DND-41 (cell line): ENCODE measurements at regions not wholly inside any gene's neighbourhood (a gene's known extent, or its start where the extent isn't known, plus 50 kb on each side); places are given as distances from the start of the nearest gene placed in this dataset.

Source experiments
- ATAC-seq: fragments of 200-7000 bp; cut with Tn5 transposase; 3 replicates; pipeline ENCODE4 v1.9.1; 2021; ENCODE audit warnings: low read depth; ENCODE audit not compliant: insufficient read depth
- DNase-seq: peaks from one replicate; pipeline ENCODE4 v3.0.0-alpha.2; 2020
- H2AFZ ChIP-seq: 2 replicates; pipeline ENCODE4 v1.6.0; 2012; ENCODE audit warnings: low read depth, low read length
- H3K27ac ChIP-seq: 2 replicates; pipeline ENCODE4 v1.5.1; 2012; ENCODE audit warnings: low read length, inconsistent platforms
- H3K27me3 ChIP-seq: fragments of 200-600 bp; sonication (generic); 2 replicates; pipeline ENCODE4 v1.6.0; 2012; ENCODE audit warnings: low read length, mild to moderate bottlenecking, inconsistent platforms; ENCODE audit not compliant: insufficient read depth, poor library complexity
- H3K36me3 ChIP-seq: 2 replicates; pipeline ENCODE4 v1.5.1; 2012; ENCODE audit warnings: low read length, inconsistent platforms; ENCODE audit not compliant: insufficient read depth
- H3K4me1 ChIP-seq: 2 replicates; pipeline ENCODE4 v1.5.1; 2012; ENCODE audit warnings: mild to moderate bottlenecking, low read length; ENCODE audit not compliant: insufficient read depth
- H3K4me2 ChIP-seq: 2 replicates; pipeline ENCODE4 v1.6.0; 2012; ENCODE audit warnings: mild to moderate bottlenecking, moderate library complexity, low read length, inconsistent platforms; ENCODE audit not compliant: insufficient read depth
- H3K4me3 ChIP-seq, 2 experiments: fragments of 200-600 bp in 1 of 2; shearing (Covaris generic) in 1 of 2; 2 replicates each; pipeline ENCODE4 v1.5.1; 2012 to 2016; ENCODE audit warnings: inconsistent platforms in 2 of 2, low read length in 2 of 2, mild to moderate bottlenecking in 2 of 2, low read depth in 1 of 2, moderate library complexity in 1 of 2
- H3K79me2 ChIP-seq: 2 replicates; pipeline ENCODE4 v1.6.0; 2012; ENCODE audit warnings: low read length, inconsistent platforms; ENCODE audit not compliant: insufficient read depth
- H3K9ac ChIP-seq: 2 replicates; pipeline ENCODE4 v1.6.0; 2012; ENCODE audit warnings: low read depth, mild to moderate bottlenecking, inconsistent platforms, low read length, moderate library complexity
- H3K9me3 ChIP-seq: 2 replicates; pipeline ENCODE4 v1.5.1; 2012; ENCODE audit warnings: low read length, moderate library complexity, mild to moderate bottlenecking, inconsistent platforms; ENCODE audit not compliant: insufficient read depth, severe bottlenecking
- H4K20me1 ChIP-seq: 2 replicates; pipeline ENCODE4 v1.6.0; 2012; ENCODE audit warnings: low read length; ENCODE audit not compliant: insufficient read depth
- EZH2 ChIP-seq: IDR thresholded peaks from 3 replicates; pipeline ENCODE4 v1.6.1; 2012; ENCODE audit warnings: borderline replicate concordance, low read depth, mild to moderate bottlenecking, moderate library complexity, low read length, inconsistent platforms; ENCODE audit not compliant: severe bottlenecking
- TF ChIP-seq, protein P1 (sequence below): IDR thresholded peaks from 2 replicates; pipeline ENCODE4 v1.5.1; 2012; ENCODE audit warnings: borderline replicate concordance, low read length, moderate library complexity, mild to moderate bottlenecking; ENCODE audit not compliant: poor library complexity, severe bottlenecking; ENCODE audit errors: extremely low read depth

DNA sequence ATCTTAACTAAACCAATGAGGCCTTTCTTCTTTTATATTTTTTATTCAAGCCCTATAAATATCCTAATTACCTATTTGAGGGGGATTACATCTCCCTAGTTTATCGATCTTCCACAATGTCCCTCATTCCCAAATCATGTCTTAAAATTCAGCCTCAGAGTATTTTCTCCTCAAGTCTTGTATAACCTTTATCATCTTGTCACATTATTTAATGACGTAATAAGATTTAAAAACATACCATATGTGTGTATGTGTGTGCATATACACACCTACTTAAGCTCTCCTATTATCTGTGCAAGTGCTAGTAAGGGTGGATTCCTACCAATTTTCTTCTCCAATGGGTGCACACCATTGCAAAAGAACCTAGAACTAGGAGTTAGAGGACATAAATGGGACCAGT, 421.1 kb downstream of the FIGN start:
- H3K4me1 ChIP-seq = no peaks in the 10 kb centered on the region
- DNase-seq = no peak

DNA sequence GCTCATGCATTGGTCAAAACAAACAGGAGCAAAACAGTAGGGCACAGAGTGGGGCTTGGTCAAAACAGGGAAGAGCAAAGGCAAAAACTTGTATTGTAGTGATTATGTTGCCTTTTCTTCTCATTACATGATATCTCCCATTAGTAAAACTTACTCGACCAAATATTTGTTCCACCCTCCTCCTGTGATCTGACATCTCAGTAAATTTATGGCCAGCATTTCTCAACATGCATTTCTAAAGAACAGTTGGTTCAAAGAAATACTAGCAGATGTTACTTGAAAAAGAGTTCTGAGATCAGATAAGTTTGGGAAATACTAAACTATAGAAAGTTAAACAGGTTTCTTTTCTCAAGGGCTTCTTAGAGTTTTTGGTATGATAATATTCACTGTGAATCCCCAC, 423.1 kb downstream of the FIGN start:
- Histone ChIP-seq H3K27me3 (no peaks in the 10 kb centered on the region), H3K79me2 (no peaks in the 10 kb centered on the region), H3K4me3 (no peak overlapping the region), H3K9me3 (no peaks in the 10 kb centered on the region), H2AFZ (no peak overlapping the region), H3K36me3 (no peaks in the 10 kb centered on the region), H4K20me1 (no peaks in the 10 kb centered on the region), H3K4me2 (no peak overlapping the region), H3K27ac (no peak overlapping the region), H3K4me1 (no peaks in the 10 kb centered on the region), H3K9ac (no peak overlapping the region)
- TF ChIP-seq EZH2 = no peak
- TF ChIP-seq, protein P1, sequence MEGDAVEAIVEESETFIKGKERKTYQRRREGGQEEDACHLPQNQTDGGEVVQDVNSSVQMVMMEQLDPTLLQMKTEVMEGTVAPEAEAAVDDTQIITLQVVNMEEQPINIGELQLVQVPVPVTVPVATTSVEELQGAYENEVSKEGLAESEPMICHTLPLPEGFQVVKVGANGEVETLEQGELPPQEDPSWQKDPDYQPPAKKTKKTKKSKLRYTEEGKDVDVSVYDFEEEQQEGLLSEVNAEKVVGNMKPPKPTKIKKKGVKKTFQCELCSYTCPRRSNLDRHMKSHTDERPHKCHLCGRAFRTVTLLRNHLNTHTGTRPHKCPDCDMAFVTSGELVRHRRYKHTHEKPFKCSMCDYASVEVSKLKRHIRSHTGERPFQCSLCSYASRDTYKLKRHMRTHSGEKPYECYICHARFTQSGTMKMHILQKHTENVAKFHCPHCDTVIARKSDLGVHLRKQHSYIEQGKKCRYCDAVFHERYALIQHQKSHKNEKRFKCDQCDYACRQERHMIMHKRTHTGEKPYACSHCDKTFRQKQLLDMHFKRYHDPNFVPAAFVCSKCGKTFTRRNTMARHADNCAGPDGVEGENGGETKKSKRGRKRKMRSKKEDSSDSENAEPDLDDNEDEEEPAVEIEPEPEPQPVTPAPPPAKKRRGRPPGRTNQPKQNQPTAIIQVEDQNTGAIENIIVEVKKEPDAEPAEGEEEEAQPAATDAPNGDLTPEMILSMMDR = no peak
- ATAC-seq (no peak), DNase-seq (no peak)

More for the DNA sequence above, 421.1 kb downstream of the FIGN start:
- Histone ChIP-seq H3K9ac (no peak overlapping the region), H2AFZ (no peak overlapping the region), H3K27ac (no peak overlapping the region), H3K4me3 (no peak overlapping the region), H3K4me2 (no peak overlapping the region), H3K79me2 (no peaks in the 10 kb centered on the region), H3K9me3 (no peaks in the 10 kb centered on the region), H4K20me1 (no peaks in the 10 kb centered on the region), H3K36me3 (no peaks in the 10 kb centered on the region), H3K27me3 (no peaks in the 10 kb centered on the region)
- no peak for TF ChIP-seq EZH2
- TF ChIP-seq, protein P1 = no peak
- no peak for ATAC-seq

DNA sequence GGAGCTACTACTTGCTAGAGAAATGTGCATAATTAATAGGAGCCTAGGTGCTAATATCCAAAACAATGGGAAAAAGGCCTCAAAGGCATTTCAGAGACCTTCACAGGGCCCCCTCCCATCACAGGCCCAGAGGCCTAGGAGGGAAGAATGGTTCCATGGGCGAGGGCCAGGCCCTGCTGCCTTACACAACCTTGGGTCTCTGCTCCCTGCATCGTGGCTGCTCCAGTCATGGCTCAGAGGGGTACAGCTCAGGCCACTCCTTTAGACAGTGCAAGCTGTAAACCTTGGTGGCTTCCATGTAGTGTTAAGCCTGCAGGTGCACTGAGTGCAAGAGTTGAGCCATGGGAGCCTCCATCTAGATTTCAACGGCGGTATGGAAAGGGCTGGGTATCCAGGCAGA, 429.2 kb downstream of the FIGN start:
- H3K4me2 ChIP-seq = no peak overlapping the region
- H2AFZ ChIP-seq = no peak overlapping the region
- peaks cover 3% of the 10 kb centered on the region for H3K9me3 ChIP-seq
- no peaks in the 10 kb centered on the region for H3K4me1 ChIP-seq
- ATAC-seq (no peak), DNase-seq (no peak)
- TF ChIP-seq, protein P1 = no peak
- TF ChIP-seq EZH2 = no peak
- no peaks in the 10 kb centered on the region for H3K36me3 ChIP-seq
- H4K20me1 ChIP-seq = no peaks in the 10 kb centered on the region
- no peak overlapping the region for H3K27ac ChIP-seq
- no peak overlapping the region for H3K9ac ChIP-seq
- no peak overlapping the region for H3K4me3 ChIP-seq
- no peaks in the 10 kb centered on the region for H3K79me2 ChIP-seq
- H3K27me3 ChIP-seq = no peaks in the 10 kb centered on the region

DNA sequence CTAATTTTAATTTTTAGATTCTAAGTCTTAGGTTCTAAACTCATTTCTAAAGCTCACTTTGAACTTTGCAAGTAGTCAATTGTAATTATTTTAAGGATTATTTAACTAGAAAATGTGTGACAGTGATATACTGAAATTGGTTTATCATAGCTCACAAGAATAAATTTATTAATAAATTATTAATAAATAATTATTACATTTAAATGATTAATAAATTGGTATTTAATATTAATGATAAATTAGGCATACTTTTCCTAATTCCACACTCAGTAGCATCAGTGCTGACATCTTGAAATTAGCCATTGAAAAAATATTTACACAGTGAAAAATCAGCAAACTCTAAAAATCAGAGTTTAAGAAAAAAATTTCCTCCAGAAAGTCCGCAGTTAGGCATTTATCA, 433.7 kb downstream of the FIGN start:
- ATAC-seq = no peak
- peaks cover 3% of the 10 kb centered on the region for H3K9me3 ChIP-seq
- no peak for TF ChIP-seq EZH2
- TF ChIP-seq, protein P1 = no peak
- H4K20me1 ChIP-seq = no peaks in the 10 kb centered on the region
- no peaks in the 10 kb centered on the region for H3K36me3 ChIP-seq
- DNase-seq = no peak
- no peak overlapping the region for H3K4me2 ChIP-seq
- no peak overlapping the region for H2AFZ ChIP-seq
- no peak overlapping the region for H3K9ac ChIP-seq
- no peaks in the 10 kb centered on the region for H3K79me2 ChIP-seq
- no peak overlapping the region for H3K27ac ChIP-seq
- no peaks in the 10 kb centered on the region for H3K27me3 ChIP-seq
- no peaks in the 10 kb centered on the region for H3K4me1 ChIP-seq
- no peak overlapping the region for H3K4me3 ChIP-seq
